Lung (tissue), 11 donors: ENCODE measurements at regions not wholly inside any gene's neighbourhood (a gene's known extent, or its start where the extent isn't known, plus 50 kb on each side); places are given as distances from the start of the nearest gene placed in this dataset.

Experiments used
- ATAC-seq: fragments of 200-7000 bp; cut with Tn5 transposase; one replicate; pipeline ENCODE4 v1.9.1; 2020; ENCODE audit warnings: moderate number of reproducible peaks; ENCODE audit not compliant: insufficient read depth, low FRiP score
- DNase-seq, 3 donors: peaks; one replicate each; pipeline ENCODE4 v3.0.0-alpha.2; 2013 to 2017
- H3K27ac ChIP-seq, 2 donors: one replicate each; pipeline ENCODE4 v1.5.1; 2013; ENCODE audit warnings: mild to moderate bottlenecking in 2 of 2, moderate library complexity in 2 of 2, control low read depth in 1 of 2, inconsistent platforms in 1 of 2, low read depth in 1 of 2, low read length in 1 of 2
- H3K27me3 ChIP-seq, 3 donors: one replicate each; pipeline ENCODE4 v1.5.1; 2013; ENCODE audit warnings: low read length in 2 of 3; ENCODE audit not compliant: control insufficient read depth in 3 of 3, insufficient read depth in 3 of 3
- H3K36me3 ChIP-seq, 4 donors: one replicate each; pipeline ENCODE4 v1.5.1; 2013; ENCODE audit warnings: low read length in 4 of 4, mild to moderate bottlenecking in 1 of 4, moderate library complexity in 1 of 4; ENCODE audit not compliant: control insufficient read depth in 4 of 4, insufficient read depth in 4 of 4
- H3K4me1 ChIP-seq, 5 donors: one replicate each; pipeline ENCODE4 v1.5.1; 2013; ENCODE audit warnings: low read length in 5 of 5, mild to moderate bottlenecking in 2 of 5, moderate library complexity in 1 of 5; ENCODE audit not compliant: control insufficient read depth in 5 of 5, insufficient read depth in 5 of 5
- H3K4me3 ChIP-seq: one replicate; pipeline ENCODE4 v1.5.1; 2013; ENCODE audit warnings: mild to moderate bottlenecking, control low read depth, moderate library complexity
- H3K9ac ChIP-seq, 2 donors: one replicate each; pipeline ENCODE4 v1.5.1; 2013; ENCODE audit warnings: low read length in 2 of 2, control low read depth in 1 of 2; ENCODE audit not compliant: insufficient read depth in 1 of 2
- H3K9me3 ChIP-seq, 4 donors: one replicate each; pipeline ENCODE4 v1.5.1; 2013; ENCODE audit warnings: low read length in 3 of 4, mild to moderate bottlenecking in 1 of 4, moderate library complexity in 1 of 4; ENCODE audit not compliant: control insufficient read depth in 4 of 4, insufficient read depth in 3 of 4
- CTCF ChIP-seq: IDR thresholded peaks from 2 replicates; pipeline ENCODE4 v1.5.1; 2012; ENCODE audit warnings: mild to moderate bottlenecking; ENCODE audit errors: control extremely low read depth, extremely low read depth
- WGBS, 2 donors: extraction: QIAGEN DNeasy Blood & Tissue Kit; methylation state at CpG; one replicate each; pipeline ENCODE4 v1.1.7; 2013; 5-methylcytosine and 5-hydroxymethylcytosine counted together
- donor health status: control.
- donor health status: control.
- donor health status: Bipolar disorder and iron deficiency.
- donor health status: healthy.
- donor health status: DM: yes; HTN: yes; CAD: no.

DNA sequence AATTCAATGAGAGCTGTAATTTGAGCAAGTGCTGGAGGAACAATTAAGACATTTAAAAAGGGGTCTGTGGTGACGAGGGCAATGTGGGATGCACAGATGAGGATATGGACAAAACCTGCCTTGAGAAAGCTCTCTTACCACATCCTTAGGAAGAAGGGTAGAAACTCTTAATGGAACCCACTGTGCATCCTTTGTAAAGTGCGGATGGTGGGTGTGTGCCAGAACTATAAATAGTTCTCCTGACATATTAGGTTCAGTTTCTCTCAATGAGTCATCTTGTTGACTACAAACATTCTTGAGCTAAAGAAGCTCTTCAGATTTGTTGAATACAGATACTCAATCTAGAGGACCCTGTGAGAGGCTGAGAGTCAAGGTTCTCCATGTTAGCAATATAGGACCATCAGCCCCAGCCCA, 106.1 kb upstream of the ANO4 start:
- TF ChIP-seq CTCF = no peak
- 64 to 68% methylated on average over 2 of the region's 2 CpGs for WGBS, 2 donors
- H3K27ac ChIP-seq = no peak overlapping the region
- H3K4me3 ChIP-seq = no peak overlapping the region
- DNase-seq (no peak), ATAC-seq (no peak)
- H3K9me3 ChIP-seq = peaks cover 0 to 7% (median 3%) of the 10 kb centered on the region in 4 donors
- no peaks in the 10 kb centered on the region for H3K36me3 ChIP-seq
- no peaks in the 10 kb centered on the region for H3K4me1 ChIP-seq
- no peak overlapping the region for H3K9ac ChIP-seq
- peaks cover 0 to 8% (median 0%) of the 10 kb centered on the region in 3 donors for H3K27me3 ChIP-seq

DNA sequence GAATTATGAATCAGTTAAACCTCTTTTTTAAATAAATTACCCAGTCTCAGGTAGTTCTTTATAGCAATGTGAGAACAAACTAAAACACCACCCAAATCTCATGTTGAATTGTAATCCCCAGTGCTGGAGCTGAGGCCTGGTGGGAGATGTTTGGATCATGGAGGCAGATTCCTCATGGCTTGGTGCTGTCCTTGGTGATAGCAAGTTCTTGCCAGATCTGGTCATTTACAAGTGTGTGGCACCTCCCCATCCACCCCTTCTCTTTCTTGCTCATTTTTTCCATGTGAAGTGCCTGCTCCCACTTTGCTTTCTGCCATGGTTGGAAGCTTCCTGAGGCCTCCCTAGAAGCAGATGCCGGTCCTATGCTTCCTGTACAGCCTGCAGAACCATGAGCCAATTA, 102.1 kb upstream of the ANO4 start:
- Histone ChIP-seq H3K36me3 (no peaks in the 10 kb centered on the region), H3K27ac (no peak overlapping the region), H3K9me3 (peaks cover 0 to 2% (median 0%) of the 10 kb centered on the region in 4 donors), H3K4me3 (no peak overlapping the region), H3K27me3 (peaks cover 0 to 8% (median 0%) of the 10 kb centered on the region in 3 donors), H3K4me1 (no peaks in the 10 kb centered on the region), H3K9ac (no peak overlapping the region)
- DNase-seq (no peak), ATAC-seq (no peak)
- 80 to 95% methylated on average over 1 of the region's 1 CpG for WGBS, 2 donors
- no peak for TF ChIP-seq CTCF

- no peaks in the 10 kb centered on the region for H3K9me3 ChIP-seq
- no peaks in the 10 kb centered on the region for H3K4me1 ChIP-seq
- ATAC-seq (no peak), DNase-seq (no peak)
- H3K36me3 ChIP-seq = no peaks in the 10 kb centered on the region
- no peak for TF ChIP-seq CTCF
- WGBS, 2 donors = 69 to 86% methylated on average over 2 of the region's 2 CpGs
- H3K27ac ChIP-seq = no peak overlapping the region
- peaks cover 0 to 4% (median 0%) of the 10 kb centered on the region in 3 donors for H3K27me3 ChIP-seq
- no peak overlapping the region for H3K4me3 ChIP-seq
- H3K9ac ChIP-seq = no peak overlapping the region
Observed at GRCh38 chr12:100698518-100698917, 96.1 kb upstream of the ANO4 start.

DNA sequence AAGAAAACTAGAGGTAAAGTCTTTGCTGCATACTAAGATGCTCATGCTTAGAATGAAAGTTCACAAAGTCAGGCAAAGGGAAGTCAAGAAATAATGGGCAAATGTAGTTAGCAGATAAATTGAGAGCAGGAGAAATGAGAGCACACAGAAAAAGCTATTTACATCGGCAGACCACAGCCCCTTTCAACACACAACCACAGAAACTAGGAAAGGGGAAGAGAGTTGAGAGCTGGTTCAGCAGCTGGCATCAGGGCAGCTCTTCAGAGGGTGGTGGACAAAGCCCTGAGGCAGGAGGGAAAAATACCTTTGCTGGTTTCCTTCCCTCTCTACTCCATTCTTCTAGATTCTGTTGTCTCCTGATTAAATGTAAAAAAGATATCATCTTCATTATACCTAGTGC, 95.4 kb upstream of the ANO4 start:
- no peak for TF ChIP-seq CTCF
- Histone ChIP-seq H3K27ac (no peak overlapping the region), H3K36me3 (no peaks in the 10 kb centered on the region), H3K9ac (no peak overlapping the region), H3K4me1 (no peaks in the 10 kb centered on the region), H3K27me3 (peaks cover 0 to 4% (median 0%) of the 10 kb centered on the region in 3 donors), H3K9me3 (no peaks in the 10 kb centered on the region), H3K4me3 (no peak overlapping the region)
- DNase-seq = peak in 1 of 3 donors; percentile 4
- ATAC-seq = no peak
- 35 to 58% methylated on average over 1 of the region's 1 CpG for WGBS, 2 donors
